Type B pancreatic cell (in vitro differentiated cells): ENCODE measurements at regions not wholly inside any gene's neighbourhood (a gene's known extent, or its start where the extent isn't known, plus 50 kb on each side); places are given as distances from the start of the nearest gene placed in this dataset.

Source experiments
- DNase-seq: peaks from one replicate; pipeline ENCODE4 v3.0.0; 2021; ENCODE audit warnings: mixed read lengths; ENCODE audit not compliant: unreplicated experiment; ENCODE audit errors: extremely low spot score
- H3K27ac Mint-ChIP-seq: 2 replicates; pipeline ENCODE4 v1.8.0; 2021; ENCODE audit warnings: mild to moderate bottlenecking, mixed read lengths
- H3K27me3 Mint-ChIP-seq: 2 replicates; pipeline ENCODE4 v1.8.0; 2021; ENCODE audit warnings: mixed read lengths
- H3K36me3 Mint-ChIP-seq: 2 replicates; pipeline ENCODE4 v1.8.0; 2021; ENCODE audit warnings: mixed read lengths
- H3K4me1 Mint-ChIP-seq: one replicate; pipeline ENCODE4 v1.8.0; 2021; ENCODE audit warnings: mixed read lengths; ENCODE audit not compliant: unreplicated experiment
- H3K4me3 Mint-ChIP-seq: 2 replicates; pipeline ENCODE4 v1.8.0; 2021; ENCODE audit warnings: mild to moderate bottlenecking, mixed read lengths
- H3K9me3 Mint-ChIP-seq: 2 replicates; pipeline ENCODE4 v1.8.0; 2021; ENCODE audit warnings: mixed read lengths
- CTCF ChIP-seq: fragments of 200-600 bp; sonication (generic); conservative IDR thresholded peaks from 2 replicates; pipeline ENCODE4 v1.5.0; 2021; ENCODE audit warnings: antibody characterized with exemption, mild to moderate bottlenecking

DNA sequence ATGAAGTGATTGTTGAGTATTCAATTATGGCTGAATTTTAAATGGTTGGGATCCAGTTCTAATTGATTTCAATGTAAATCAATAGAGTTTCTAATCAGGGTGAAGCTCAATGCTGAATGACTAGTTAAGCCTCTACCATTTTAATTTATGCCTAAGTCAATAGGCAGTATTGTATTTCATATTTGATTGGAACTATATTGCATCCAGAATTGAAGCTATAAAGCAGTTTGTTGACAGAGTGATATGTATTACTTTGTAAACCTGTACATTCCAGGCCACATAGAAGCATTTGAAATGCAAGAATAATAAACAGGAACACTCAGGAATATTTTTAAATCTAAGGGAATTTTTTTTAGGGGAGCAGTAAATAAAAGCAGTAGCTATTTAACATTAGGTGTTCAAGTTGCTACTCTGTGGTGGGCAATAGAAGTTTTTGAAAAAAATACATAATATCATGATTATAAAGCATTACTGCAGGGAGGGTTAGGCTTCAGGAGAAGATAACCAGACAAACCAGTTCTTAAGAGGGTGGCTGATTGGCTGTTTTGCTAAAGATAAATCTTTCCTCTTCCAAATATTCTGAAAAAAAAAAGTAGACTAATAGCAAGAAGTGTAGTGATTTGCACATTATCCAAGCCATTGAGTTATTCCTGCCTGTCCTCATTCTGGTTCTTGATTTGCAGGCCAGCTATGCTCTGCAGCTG is 492.0 kb upstream of the MEF2C start:
- no peaks in the 10 kb centered on the region for H3K36me3 Mint-ChIP-seq

DNA sequence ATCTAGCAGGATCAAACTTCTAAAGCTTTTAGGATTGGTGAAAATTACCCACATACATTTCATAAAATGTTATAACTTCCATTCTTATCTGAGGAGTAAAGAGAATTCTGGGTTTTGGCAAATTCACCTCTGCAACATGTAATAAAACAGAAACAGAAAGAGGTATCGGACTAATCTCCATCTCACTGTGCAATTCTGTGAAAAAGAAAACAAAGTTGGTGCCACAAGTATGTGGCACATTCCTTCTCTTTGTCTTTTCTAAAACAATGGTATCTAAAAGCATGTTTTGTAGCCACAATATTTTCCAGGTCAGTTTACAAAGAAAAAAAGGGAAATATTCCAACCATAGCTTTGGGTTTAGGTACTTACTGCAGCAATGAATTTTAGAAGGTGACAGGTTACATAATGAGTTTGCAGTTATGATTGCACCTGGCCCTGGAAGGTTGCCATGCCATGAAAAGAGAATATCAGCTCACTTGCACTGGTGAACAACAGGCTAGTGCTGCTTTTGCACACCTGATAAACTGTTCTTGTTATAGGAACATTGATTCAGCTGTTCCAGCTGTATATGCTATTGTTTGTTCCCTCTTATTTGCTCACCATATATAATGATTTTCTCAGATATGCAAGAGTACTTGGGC is 491.3 kb upstream of the MEF2C start:
- no peak for DNase-seq
- H3K9me3 Mint-ChIP-seq, result no peaks in the 10 kb centered on the region
- TF ChIP-seq CTCF, result no peak
- no peaks in the 10 kb centered on the region for H3K27me3 Mint-ChIP-seq
- no peak overlapping the region for H3K4me3 Mint-ChIP-seq
- H3K4me1 Mint-ChIP-seq, result peaks cover 5% of the 10 kb centered on the region
- H3K27ac Mint-ChIP-seq, result no peak overlapping the region
- H3K36me3 Mint-ChIP-seq, result no peaks in the 10 kb centered on the region

More for the DNA sequence above, 492.0 kb upstream of the MEF2C start:
- peak overlapping the region; percentile 56 for H3K27ac Mint-ChIP-seq
- H3K27me3 Mint-ChIP-seq, result no peaks in the 10 kb centered on the region
- TF ChIP-seq CTCF, result no peak
- no peaks in the 10 kb centered on the region for H3K9me3 Mint-ChIP-seq
- peaks cover 5% of the 10 kb centered on the region for H3K4me1 Mint-ChIP-seq
- no peak overlapping the region for H3K4me3 Mint-ChIP-seq
- DNase-seq, result no peak

DNA sequence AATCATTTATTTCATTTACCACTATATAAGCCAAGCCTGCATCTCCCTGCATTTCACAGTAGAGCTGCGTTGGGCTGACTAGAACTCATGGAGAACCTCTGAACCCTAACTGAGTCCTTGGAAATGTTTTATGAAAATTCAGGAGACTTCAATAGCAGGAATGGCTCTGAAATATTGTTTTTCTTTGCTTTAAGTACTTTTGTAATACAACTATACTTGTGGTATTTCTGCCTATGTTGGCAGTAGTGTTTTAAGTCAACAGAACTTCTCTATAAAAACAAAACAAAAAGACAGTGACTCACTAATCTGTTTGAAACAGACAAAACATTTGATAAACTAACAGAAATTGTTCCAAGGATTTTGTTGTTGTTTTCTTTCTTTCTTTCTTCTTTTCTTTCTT is 489.2 kb upstream of the MEF2C start:
- H3K27me3 Mint-ChIP-seq, result no peaks in the 10 kb centered on the region
- H3K9me3 Mint-ChIP-seq, result no peaks in the 10 kb centered on the region
- no peak for TF ChIP-seq CTCF
- DNase-seq, result no peak
- no peaks in the 10 kb centered on the region for H3K36me3 Mint-ChIP-seq
- no peak overlapping the region for H3K27ac Mint-ChIP-seq
- no peaks in the 10 kb centered on the region for H3K4me1 Mint-ChIP-seq
- no peak overlapping the region for H3K4me3 Mint-ChIP-seq

DNA sequence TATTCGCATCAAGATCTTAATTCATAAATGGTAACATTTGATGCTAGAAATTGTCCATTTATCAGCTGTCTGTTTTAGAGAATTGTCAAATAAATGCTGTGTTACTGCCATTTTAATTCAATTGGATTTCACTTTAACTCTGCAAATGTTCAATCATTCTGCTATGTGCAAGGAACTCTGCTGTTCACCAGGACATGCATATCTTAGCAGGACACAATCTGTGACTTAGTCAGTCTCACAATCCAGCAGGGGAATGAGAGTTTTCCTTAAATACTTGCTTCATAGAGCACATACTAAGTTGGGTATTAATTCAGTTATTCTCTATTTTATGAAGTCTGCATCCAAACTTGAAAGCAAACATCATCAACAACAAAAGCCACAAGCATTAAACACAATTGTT is 488.7 kb upstream of the MEF2C start:
- DNase-seq, result no peak
- H3K4me3 Mint-ChIP-seq, result no peak overlapping the region
- no peaks in the 10 kb centered on the region for H3K9me3 Mint-ChIP-seq

GRCh38 chr5:89359046-89359445 is 476.1 kb upstream of the MEF2C start:
- Mint-ChIP-seq H3K27me3 (no peaks in the 10 kb centered on the region), H3K27ac (no peak overlapping the region), H3K4me1 (no peaks in the 10 kb centered on the region), H3K9me3 (no peaks in the 10 kb centered on the region), H3K4me3 (no peak overlapping the region), H3K36me3 (no peaks in the 10 kb centered on the region)
- no peak for TF ChIP-seq CTCF
- DNase-seq, result no peak

More for the DNA sequence above, 488.7 kb upstream of the MEF2C start:
- Mint-ChIP-seq H3K27me3 (no peaks in the 10 kb centered on the region), H3K4me1 (no peaks in the 10 kb centered on the region), H3K36me3 (no peaks in the 10 kb centered on the region), H3K27ac (no peak overlapping the region)
- no peak for TF ChIP-seq CTCF
